H1 (cell line): ENCODE measurements at regions not wholly inside any gene's neighbourhood (a gene's known extent, or its start where the extent isn't known, plus 50 kb on each side); places are given as distances from the start of the nearest gene placed in this dataset.

Source experiments
- CBX5 ChIP-seq: fragments of 300-800, 300-1000 bp; sonication (generic); IDR thresholded peaks from 2 replicates; pipeline ENCODE4 v1.7.1; 2016; ENCODE audit warnings: antibody characterized with exemption, low read length, low read depth
- CHD7 ChIP-seq: fragments of 300-600 bp; sonication (generic); IDR thresholded peaks from 2 replicates; pipeline ENCODE4 v1.7.1; 2012; ENCODE audit warnings: low read length, moderate library complexity, mild to moderate bottlenecking, inconsistent platforms; ENCODE audit not compliant: insufficient replicate concordance
- MAX ChIP-seq: IDR thresholded peaks from 2 replicates; pipeline ENCODE4 v1.6.1; 2012; ENCODE audit warnings: inconsistent platforms
- RAD21 ChIP-seq, 2 experiments: IDR thresholded peaks in 1 of 2; conservative IDR thresholded peaks in 1 of 2; 2 replicates each; pipeline ENCODE4 v1.6.1; 2011; ENCODE audit warnings: low read depth in 2 of 2, low read length in 2 of 2, improper control_type of control experiment in 1 of 2, inconsistent platforms in 1 of 2, mild to moderate bottlenecking in 1 of 2, moderate library complexity in 1 of 2

- no peak for TF ChIP-seq CHD7
- TF ChIP-seq CBX5 = no peak
- no peak for TF ChIP-seq MAX
- TF ChIP-seq RAD21 (IDR thresholded peaks at IDR 0.05 in 1 of 2, conservative IDR thresholded peaks at IDR 0.05 in 1 of 2; ENCODE audit: low read depth in 2 of 2, low read length in 2 of 2) = peak in 1 of 2 experiments; percentile 43; a peak in 1 of 4 replicates
Observed at GRCh38 chr1:37270639-37271038, 203.7 kb upstream of the ZC3H12A start (continued).
